ENCODE measurements at regions not wholly inside any gene's neighbourhood (a gene's known extent, or its start where the extent isn't known, plus 50 kb on each side); places are given as distances from the start of the nearest gene placed in this dataset.
"Not testable (repeated sequence)": the region's sequence is repeated elsewhere in the genome, so short reads cannot be mapped to it uniquely, and the experiment has no call there.

DNA sequence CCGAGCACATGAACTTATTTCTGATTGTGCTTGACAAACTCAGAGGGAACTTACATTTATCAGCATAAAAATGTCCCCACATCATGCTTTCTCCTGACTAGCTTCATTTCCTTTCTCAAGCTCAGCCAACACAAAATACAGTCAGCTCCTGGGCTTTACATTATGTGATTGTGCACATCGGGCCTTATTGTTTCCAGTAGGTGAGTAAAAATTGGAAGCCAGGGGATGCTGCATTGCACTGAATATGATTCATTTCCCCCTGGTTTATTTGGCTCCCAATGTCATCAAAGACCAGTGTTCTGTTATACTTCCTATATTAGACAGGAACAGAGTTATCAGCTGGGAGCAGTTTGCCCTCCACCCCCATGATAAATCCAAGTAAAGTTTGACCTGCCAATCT is 521.8 kb downstream of the RMST start:
- H3K27ac ChIP-seq (ENCODE audit: low read depth, low read length), result no peak overlapping the region
- H3K27me3 ChIP-seq (ENCODE audit: control insufficient read depth, insufficient read depth, low read length), result no peaks in the 10 kb centered on the region
- no peak overlapping the region for H3K9ac ChIP-seq (ENCODE audit: low read length)
- no peak overlapping the region for H3K4me3 ChIP-seq (ENCODE audit: low read length)
- no peaks in the 10 kb centered on the region for H3K36me3 ChIP-seq (ENCODE audit: control insufficient read depth, insufficient read depth, low read length)
- H3K4me1 ChIP-seq (ENCODE audit: control insufficient read depth, insufficient read depth, low read length), result no peaks in the 10 kb centered on the region

DNA sequence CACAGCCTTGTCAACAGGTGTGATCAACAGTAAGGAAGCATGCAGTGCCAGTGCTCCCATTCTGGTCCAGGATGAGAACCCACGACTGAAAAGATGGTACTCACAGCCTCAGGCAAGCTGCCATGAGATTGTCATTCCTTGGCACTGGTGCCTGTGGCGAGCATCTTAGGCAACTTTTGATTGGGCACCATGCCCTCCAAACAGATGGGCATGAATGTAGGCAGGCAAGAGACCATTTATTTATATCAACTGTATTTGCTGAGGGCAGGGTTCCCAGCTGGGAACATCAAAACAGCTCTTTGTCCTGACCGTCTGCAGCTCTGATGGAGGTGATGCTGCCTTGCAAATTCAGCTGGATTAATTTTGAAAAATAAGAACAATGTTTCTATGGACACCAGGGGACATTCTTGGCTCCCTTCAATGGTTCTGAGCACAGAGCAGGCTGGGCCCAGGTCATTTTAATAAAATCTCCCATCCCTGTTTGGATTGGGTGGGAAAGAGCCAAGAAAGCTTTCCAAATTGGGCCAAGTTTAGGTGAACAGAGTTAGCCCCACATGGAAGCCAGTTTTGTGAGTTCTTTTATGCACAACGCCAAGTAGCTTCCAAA is 522.5 kb downstream of the RMST start:
- H3K36me3 ChIP-seq (ENCODE audit: control insufficient read depth, insufficient read depth, low read length), result no peaks in the 10 kb centered on the region
- H3K27ac ChIP-seq (ENCODE audit: low read depth, low read length), result no peak overlapping the region
- H3K4me3 ChIP-seq (ENCODE audit: low read length), result no peak overlapping the region
- no peaks in the 10 kb centered on the region for H3K4me1 ChIP-seq (ENCODE audit: control insufficient read depth, insufficient read depth, low read length)
- H3K27me3 ChIP-seq (ENCODE audit: control insufficient read depth, insufficient read depth, low read length), result no peaks in the 10 kb centered on the region
- no peak overlapping the region for H3K9ac ChIP-seq (ENCODE audit: low read length)

DNA sequence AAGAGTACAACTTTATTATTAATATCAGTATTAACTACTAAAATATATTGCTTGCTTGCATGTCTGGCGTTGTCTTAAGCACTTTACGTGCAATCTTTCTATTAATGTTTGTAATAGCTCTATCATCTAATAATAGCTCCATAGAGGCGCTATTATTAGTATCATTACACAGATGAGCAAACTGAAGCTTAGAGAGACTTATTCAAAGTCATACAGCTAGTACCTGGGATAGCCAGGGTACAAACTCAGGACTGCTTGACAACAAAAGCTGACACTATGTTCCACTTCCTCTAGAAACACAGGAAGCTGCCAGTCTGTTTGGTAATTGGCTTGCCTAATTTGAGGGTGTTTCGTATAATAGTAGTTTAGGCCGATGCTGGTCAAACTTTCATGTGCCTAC is 523.2 kb downstream of the RMST start:
- no peaks in the 10 kb centered on the region for H3K36me3 ChIP-seq (ENCODE audit: control insufficient read depth, insufficient read depth, low read length)
- H3K4me1 ChIP-seq (ENCODE audit: control insufficient read depth, insufficient read depth, low read length), result no peaks in the 10 kb centered on the region
- no peak overlapping the region for H3K4me3 ChIP-seq (ENCODE audit: low read length)

DNA sequence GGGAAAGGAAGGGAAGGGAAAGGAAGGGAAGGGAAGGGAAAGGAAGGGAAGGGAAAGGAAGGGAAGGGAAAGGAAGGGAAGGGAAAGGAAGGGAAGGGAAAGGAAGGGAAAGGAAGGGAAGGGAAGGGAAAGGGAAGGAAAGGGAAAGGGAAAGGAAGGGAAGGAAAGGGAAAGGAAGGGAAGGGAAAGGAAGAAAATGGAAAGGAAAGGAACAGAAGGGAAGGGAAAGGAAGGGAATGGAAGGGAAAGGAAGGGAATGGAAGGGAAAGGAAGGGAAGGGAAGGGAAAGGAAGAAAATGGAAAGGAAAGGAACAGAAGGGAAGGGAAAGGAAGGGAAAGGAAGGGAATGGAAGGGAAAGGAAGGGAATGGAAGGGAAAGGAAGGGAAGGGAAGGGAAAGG is 526.0 kb downstream of the RMST start:
- not testable (repeated sequence) for H3K27ac ChIP-seq (ENCODE audit: low read depth, low read length); H3K36me3 ChIP-seq (ENCODE audit: control insufficient read depth, insufficient read depth, low read length); H3K27me3 ChIP-seq (ENCODE audit: control insufficient read depth, insufficient read depth, low read length); H3K9ac ChIP-seq (ENCODE audit: low read length); H3K4me3 ChIP-seq (ENCODE audit: low read length); H3K4me1 ChIP-seq (ENCODE audit: control insufficient read depth, insufficient read depth, low read length)

More for the DNA sequence above, 523.2 kb downstream of the RMST start:
- Histone ChIP-seq H3K9ac (ENCODE audit: low read length) (no peak overlapping the region), H3K27ac (ENCODE audit: low read depth, low read length) (no peak overlapping the region), H3K27me3 (ENCODE audit: control insufficient read depth, insufficient read depth, low read length) (no peaks in the 10 kb centered on the region)

DNA sequence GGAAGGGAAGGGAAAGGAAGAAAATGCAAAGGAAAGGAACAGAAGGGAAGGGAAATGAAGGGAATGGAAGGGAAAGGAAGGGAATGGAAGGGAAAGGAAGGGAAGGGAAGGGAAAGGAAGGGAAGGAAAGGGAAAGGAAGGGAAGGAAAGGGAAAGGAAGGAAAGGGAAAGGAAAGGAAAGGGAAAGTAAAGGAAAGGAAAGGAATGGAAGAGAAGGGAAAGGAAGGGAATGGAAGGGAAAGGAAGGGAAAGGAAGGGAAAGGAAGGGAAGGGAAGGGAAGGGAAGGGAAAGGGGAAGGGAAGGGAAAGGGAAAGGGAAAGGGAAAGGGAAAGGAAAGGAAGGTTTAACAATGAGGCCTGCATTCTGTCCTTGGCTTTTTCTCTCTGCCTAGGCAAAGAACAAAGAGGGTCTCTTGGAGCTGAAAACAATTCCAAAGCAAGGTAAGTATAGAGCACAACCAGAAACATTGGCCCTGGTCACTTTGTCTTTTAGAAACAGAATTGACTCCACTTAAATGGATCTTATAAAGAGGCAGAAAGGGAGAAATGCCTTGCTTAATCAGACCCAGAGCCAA is 525.9 kb upstream of the TMPO start:
- Histone ChIP-seq H3K27ac (ENCODE audit: low read depth, low read length) (no peak overlapping the region), H3K27me3 (ENCODE audit: control insufficient read depth, insufficient read depth, low read length) (no peaks in the 10 kb centered on the region), H3K36me3 (ENCODE audit: control insufficient read depth, insufficient read depth, low read length) (no peaks in the 10 kb centered on the region), H3K4me1 (ENCODE audit: control insufficient read depth, insufficient read depth, low read length) (no peaks in the 10 kb centered on the region), H3K4me3 (ENCODE audit: low read length) (no peak overlapping the region), H3K9ac (ENCODE audit: low read length) (no peak overlapping the region)

DNA sequence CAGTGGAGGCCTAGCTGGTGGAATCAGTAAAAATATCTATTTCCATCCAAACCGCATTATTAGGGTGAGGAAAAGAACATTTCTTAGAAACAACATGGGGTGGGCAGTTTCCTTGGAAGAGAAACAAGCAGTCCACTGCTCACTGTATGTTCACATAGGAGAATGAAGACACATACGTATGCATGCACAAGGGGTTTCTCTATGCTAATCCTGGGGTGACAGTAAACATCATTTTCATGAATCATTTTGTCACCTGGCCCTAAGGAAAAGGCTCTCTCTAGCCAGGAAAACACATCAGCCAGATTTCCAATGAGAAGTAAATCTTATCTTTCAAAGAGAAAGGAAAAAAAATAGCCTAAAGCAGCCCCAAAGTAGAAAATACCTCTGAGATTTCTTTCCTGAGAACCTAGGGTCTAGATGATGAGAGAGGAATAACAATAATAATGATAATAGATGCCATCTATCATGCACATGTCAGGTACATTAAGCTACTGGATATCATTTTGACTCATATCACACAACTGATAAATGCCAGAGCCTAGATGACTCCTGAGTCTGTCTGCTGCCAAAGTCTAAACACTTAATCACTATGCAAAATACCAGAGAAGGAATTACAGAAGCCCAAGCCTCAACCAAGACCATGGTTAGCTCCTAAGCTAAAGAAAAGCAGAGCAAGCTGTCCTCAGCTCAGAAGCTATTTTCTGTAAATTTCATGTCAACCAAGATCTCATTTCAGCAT is 520.5 kb upstream of the TMPO start:
- Histone ChIP-seq H3K4me1 (ENCODE audit: control insufficient read depth, insufficient read depth, low read length) (no peaks in the 10 kb centered on the region), H3K27me3 (ENCODE audit: control insufficient read depth, insufficient read depth, low read length) (no peaks in the 10 kb centered on the region), H3K36me3 (ENCODE audit: control insufficient read depth, insufficient read depth, low read length) (no peaks in the 10 kb centered on the region), H3K27ac (ENCODE audit: low read depth, low read length) (no peak overlapping the region), H3K4me3 (ENCODE audit: low read length) (no peak overlapping the region), H3K9ac (ENCODE audit: low read length) (no peak overlapping the region)

DNA sequence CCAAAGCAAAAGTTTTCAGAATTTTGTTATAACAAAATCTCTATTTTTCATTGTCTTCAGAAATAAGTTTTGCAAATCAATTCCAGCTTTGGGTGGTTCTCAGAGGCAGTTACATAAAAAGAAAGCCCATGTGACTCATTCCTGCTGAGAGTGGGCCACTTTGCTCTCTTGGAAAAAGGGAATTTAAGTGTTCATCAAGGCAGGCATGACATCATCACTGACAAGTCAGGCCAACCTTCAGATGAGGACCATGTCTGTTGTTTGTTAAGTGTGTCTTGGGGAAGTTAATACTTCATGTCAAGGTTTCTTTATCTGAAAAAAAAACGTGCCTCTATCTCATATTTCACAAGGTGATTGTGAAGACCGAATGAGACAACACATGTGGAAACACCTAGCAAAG is 519.8 kb upstream of the TMPO start:
- no peaks in the 10 kb centered on the region for H3K36me3 ChIP-seq (ENCODE audit: control insufficient read depth, insufficient read depth, low read length)
- H3K27me3 ChIP-seq (ENCODE audit: control insufficient read depth, insufficient read depth, low read length), result no peaks in the 10 kb centered on the region
- H3K4me3 ChIP-seq (ENCODE audit: low read length), result no peak overlapping the region
- no peak overlapping the region for H3K9ac ChIP-seq (ENCODE audit: low read length)
- no peaks in the 10 kb centered on the region for H3K4me1 ChIP-seq (ENCODE audit: control insufficient read depth, insufficient read depth, low read length)
- no peak overlapping the region for H3K27ac ChIP-seq (ENCODE audit: low read depth, low read length)

DNA sequence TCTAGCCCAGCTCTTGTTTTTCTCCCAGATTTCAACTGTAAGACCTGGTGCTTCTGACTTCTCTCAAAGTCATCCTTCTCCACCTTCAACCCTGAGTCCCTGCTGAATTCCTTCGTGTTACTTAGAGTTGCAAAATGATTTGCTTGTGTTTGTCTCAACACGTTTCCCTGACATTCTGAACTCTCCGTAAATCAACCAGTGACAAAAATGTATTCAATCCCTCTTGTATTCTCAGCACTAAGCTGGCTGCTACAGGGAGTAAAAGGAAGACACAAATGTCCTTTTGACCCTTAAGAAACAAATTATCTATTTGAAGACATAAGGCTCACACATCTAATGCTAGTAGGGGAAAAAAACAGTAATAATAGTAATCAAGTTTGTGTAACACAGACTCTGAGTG is 514.0 kb upstream of the TMPO start:
- no peaks in the 10 kb centered on the region for H3K36me3 ChIP-seq (ENCODE audit: control insufficient read depth, insufficient read depth, low read length)
- H3K27ac ChIP-seq (ENCODE audit: low read depth, low read length), result no peak overlapping the region
- no peaks in the 10 kb centered on the region for H3K27me3 ChIP-seq (ENCODE audit: control insufficient read depth, insufficient read depth, low read length)
- H3K4me3 ChIP-seq (ENCODE audit: low read length), result no peak overlapping the region
- no peaks in the 10 kb centered on the region for H3K4me1 ChIP-seq (ENCODE audit: control insufficient read depth, insufficient read depth, low read length)
- H3K9ac ChIP-seq (ENCODE audit: low read length), result no peak overlapping the region

DNA sequence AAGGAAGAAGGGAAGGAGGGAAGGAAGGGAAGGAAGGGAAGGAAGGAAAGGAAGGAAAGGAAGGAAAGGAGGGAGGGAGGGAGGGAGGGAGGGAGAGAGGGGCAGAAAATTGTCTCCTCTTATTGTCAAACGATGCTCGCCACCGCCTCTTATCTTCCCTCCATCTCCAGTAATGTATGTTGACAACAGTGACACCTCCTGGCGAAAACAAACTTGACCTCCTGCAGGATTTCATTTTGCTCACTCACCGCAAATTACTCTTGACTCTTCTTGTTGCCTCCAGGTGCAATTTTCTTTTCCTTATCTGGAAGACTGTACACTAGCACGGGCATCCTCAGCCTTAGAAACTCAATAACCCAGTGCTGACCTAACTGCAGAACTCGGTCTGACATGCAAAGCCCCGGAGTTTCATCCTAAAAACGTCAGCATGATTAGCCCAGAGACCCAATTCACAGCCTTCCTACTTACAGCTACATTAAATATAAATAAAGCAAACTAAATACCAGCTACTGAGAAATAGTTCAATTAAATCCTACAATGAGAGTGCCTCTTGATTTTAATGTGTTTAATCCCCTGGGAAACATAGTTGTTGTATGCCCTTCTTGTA is 512.4 kb upstream of the TMPO start:
- Histone ChIP-seq H3K27me3 (ENCODE audit: control insufficient read depth, insufficient read depth, low read length) (no peaks in the 10 kb centered on the region), H3K4me1 (ENCODE audit: control insufficient read depth, insufficient read depth, low read length) (no peaks in the 10 kb centered on the region), H3K27ac (ENCODE audit: low read depth, low read length) (no peak overlapping the region), H3K4me3 (ENCODE audit: low read length) (no peak overlapping the region), H3K9ac (ENCODE audit: low read length) (no peak overlapping the region), H3K36me3 (ENCODE audit: control insufficient read depth, insufficient read depth, low read length) (no peaks in the 10 kb centered on the region)

DNA sequence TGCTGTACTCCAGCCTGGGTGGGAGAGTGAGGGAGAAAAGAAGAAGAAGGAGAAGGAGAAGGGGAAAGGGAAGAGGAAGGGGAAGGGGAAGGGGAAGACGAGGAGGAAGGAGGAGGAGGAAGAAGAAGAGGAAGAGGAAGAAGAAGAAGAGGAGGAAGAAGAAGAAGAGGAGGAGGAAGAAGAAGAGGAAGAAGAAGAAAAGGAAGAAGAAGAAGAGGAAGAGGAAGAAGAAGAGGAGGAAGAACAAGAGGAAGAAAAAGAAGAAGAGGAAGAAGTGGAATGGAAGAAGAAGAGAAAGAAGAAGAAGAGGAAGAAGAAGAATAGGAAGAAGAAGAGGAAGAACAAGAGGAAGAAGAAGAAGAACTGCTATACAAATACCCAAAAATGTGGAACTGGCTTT is 507.4 kb upstream of the TMPO start:
- Histone ChIP-seq H3K4me1 (ENCODE audit: control insufficient read depth, insufficient read depth, low read length) (no peaks in the 10 kb centered on the region), H3K36me3 (ENCODE audit: control insufficient read depth, insufficient read depth, low read length) (no peaks in the 10 kb centered on the region), H3K9ac (ENCODE audit: low read length) (no peak overlapping the region), H3K4me3 (ENCODE audit: low read length) (no peak overlapping the region), H3K27ac (ENCODE audit: low read depth, low read length) (no peak overlapping the region), H3K27me3 (ENCODE audit: control insufficient read depth, insufficient read depth, low read length) (no peaks in the 10 kb centered on the region)

DNA sequence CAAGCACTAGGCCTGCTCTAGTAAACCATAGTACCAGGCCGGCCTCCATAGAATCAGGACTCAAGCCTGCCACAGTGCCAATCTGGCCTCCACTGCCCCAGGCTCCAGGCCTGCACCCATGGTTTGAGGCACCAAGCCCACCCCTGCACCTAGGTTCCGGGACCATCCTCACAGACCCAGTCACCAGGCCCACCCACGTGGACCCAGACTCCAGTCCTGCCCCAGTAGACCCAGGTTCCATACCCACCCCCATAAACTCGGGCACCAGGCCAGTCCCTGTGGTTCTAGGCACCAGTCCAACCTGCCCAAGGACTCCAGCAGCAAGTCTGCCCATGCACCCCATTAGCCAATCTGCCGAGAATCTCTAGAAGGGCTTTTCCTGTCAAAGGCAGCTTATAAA is 501.8 kb upstream of the TMPO start:
- Histone ChIP-seq H3K4me1 (ENCODE audit: control insufficient read depth, insufficient read depth, low read length) (no peaks in the 10 kb centered on the region), H3K36me3 (ENCODE audit: control insufficient read depth, insufficient read depth, low read length) (no peaks in the 10 kb centered on the region), H3K9ac (ENCODE audit: low read length) (no peak overlapping the region), H3K27me3 (ENCODE audit: control insufficient read depth, insufficient read depth, low read length) (no peaks in the 10 kb centered on the region), H3K27ac (ENCODE audit: low read depth, low read length) (no peak overlapping the region), H3K4me3 (ENCODE audit: low read length) (no peak overlapping the region)

DNA sequence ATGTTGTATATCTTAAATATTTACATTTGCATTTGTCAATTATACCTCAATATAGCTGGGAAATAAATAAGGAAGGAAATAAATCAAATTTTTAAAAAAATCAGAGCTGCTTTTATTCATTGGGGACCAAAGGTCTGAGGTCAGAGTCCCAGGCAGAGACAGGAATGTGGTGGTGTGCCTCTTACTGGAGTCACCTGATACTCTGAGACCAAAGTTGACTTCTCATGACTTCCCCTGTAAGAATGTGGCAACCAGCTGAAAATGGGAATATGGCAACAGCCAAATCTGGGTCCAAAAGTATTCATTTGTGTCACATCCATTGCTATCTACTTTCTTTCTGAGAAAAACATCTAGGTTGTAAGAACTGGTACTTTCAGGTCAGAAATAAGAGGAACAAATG is 496.6 kb upstream of the TMPO start:
- H3K27me3 ChIP-seq (ENCODE audit: control insufficient read depth, insufficient read depth, low read length), result no peaks in the 10 kb centered on the region
- no peaks in the 10 kb centered on the region for H3K36me3 ChIP-seq (ENCODE audit: control insufficient read depth, insufficient read depth, low read length)
- H3K4me1 ChIP-seq (ENCODE audit: control insufficient read depth, insufficient read depth, low read length), result no peaks in the 10 kb centered on the region
- no peak overlapping the region for H3K4me3 ChIP-seq (ENCODE audit: low read length)
- H3K9ac ChIP-seq (ENCODE audit: low read length), result no peak overlapping the region
- no peak overlapping the region for H3K27ac ChIP-seq (ENCODE audit: low read depth, low read length)
